ENCODE measurements at regions not wholly inside any gene's neighbourhood (a gene's known extent, or its start where the extent isn't known, plus 50 kb on each side); places are given as distances from the start of the nearest gene placed in this dataset.

DNA sequence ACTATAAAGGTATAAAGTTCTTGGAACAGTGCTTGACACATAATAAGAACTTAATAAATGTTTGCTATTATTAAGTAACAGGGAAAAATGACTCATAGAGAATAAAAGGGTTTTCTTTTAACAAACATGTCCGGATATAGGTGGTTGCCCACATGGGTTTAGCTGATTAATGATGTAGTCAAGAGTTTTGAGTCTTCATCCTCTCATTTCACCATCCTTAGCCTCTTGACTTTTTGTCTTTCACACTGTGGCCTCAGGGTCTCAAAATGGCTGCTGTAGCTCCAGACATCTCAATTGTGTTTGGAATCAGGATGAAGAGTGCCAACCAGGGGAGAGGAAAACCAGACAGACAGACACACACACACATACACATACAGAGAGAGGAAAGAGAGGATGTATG, 97.9 kb downstream of the HSPH1 start:
- no peak overlapping the region for H3K4me3 ChIP-seq
- intact Hi-C loops (cut with DNase I; ENCODE audit: low total_unique reads) (no loop called here), in situ Hi-C loops (cut with MboI; ENCODE audit: low pct_ligation_motif_present in 1 of 4, low pct_unique_long_range_greater_than_20kb in 1 of 4, low sequenced_read_pairs in 3 of 4) (no loop called here)
- DNase-seq: no peak
- H3K9me3 ChIP-seq: no peaks in the 10 kb centered on the region
- H3K27me3 ChIP-seq: no peaks in the 10 kb centered on the region
- 54 to 72% methylated on average over 1 of the region's 1 CpG for WGBS, 2 donors (ENCODE audit: low coverage in 1 of 2)
- TF ChIP-seq POLR2AphosphoS5 (IDR thresholded peaks at IDR 0.05) (no peak), POLR2A (IDR thresholded peaks at IDR 0.05) (no peak), EP300 (IDR thresholded peaks at IDR 0.05; ENCODE audit: low read depth) (no peak)
- TF ChIP-seq, protein P1, sequence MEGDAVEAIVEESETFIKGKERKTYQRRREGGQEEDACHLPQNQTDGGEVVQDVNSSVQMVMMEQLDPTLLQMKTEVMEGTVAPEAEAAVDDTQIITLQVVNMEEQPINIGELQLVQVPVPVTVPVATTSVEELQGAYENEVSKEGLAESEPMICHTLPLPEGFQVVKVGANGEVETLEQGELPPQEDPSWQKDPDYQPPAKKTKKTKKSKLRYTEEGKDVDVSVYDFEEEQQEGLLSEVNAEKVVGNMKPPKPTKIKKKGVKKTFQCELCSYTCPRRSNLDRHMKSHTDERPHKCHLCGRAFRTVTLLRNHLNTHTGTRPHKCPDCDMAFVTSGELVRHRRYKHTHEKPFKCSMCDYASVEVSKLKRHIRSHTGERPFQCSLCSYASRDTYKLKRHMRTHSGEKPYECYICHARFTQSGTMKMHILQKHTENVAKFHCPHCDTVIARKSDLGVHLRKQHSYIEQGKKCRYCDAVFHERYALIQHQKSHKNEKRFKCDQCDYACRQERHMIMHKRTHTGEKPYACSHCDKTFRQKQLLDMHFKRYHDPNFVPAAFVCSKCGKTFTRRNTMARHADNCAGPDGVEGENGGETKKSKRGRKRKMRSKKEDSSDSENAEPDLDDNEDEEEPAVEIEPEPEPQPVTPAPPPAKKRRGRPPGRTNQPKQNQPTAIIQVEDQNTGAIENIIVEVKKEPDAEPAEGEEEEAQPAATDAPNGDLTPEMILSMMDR (IDR thresholded peaks at IDR 0.05): no peak
- H3K4me1 ChIP-seq: no peaks in the 10 kb centered on the region
- H3K36me3 ChIP-seq: no peaks in the 10 kb centered on the region
- no peak overlapping the region for H3K27ac ChIP-seq

DNA sequence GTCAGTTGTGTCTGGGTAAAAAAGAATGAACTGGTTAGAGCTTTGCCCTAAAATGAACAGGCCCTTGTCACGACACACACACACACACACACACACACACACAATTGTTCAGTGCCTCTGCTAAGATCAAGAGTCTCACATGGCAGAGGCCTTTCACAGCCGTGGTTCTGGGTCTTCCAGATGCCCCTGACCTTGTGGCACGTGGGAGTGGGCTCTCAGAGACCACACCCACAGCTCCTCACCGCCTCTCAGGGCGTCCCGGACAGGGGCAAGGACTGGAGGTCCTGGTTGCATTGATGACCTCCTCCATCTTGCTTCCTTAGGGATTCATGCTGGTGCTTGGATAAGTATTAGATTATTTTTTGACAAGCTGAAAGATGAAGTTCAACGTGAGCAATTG, 101.0 kb downstream of the HSPH1 start:
- no peak overlapping the region for H3K27ac ChIP-seq
- H3K9me3 ChIP-seq: no peaks in the 10 kb centered on the region
- intact Hi-C loops (cut with DNase I; ENCODE audit: low total_unique reads): no loop called here
- no peaks in the 10 kb centered on the region for H3K27me3 ChIP-seq
- no peak overlapping the region for H3K4me3 ChIP-seq
- H3K36me3 ChIP-seq: no peaks in the 10 kb centered on the region
- TF ChIP-seq, protein P1 (IDR thresholded peaks at IDR 0.05): no peak
- TF ChIP-seq POLR2A (IDR thresholded peaks at IDR 0.05): no peak
- WGBS, 2 donors (ENCODE audit: low coverage in 1 of 2): 60 to 77% methylated on average over 1 to 7 of the region's 7 CpGs
- H3K4me1 ChIP-seq: no peaks in the 10 kb centered on the region
- in situ Hi-C loops (cut with MboI; ENCODE audit: low pct_ligation_motif_present in 1 of 4, low pct_unique_long_range_greater_than_20kb in 1 of 4, low sequenced_read_pairs in 3 of 4): no loop called here
- no peak for DNase-seq

DNA sequence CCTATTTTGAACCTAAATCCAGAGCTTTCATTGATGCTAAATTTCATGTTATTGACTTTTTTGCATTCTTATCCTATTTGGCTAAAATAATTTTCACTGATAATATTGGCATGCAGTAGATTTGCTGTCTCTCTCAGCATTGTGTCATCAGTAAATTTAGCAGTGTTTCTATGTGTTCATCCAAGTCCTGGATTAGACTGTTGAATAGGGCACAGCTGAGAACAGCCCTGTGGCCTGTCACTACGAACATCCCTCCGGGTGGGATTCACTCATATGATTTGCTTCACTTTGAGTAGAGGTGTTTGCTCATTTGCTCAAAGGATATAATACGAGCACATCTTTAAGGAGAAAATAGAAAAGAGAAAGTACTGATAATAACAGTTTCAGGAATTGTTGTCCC, 101.5 kb downstream of the HSPH1 start:
- Histone ChIP-seq H3K4me3 (no peak overlapping the region), H3K27me3 (no peaks in the 10 kb centered on the region)
- 83 to 95% methylated on average over 2 to 3 of the region's 3 CpGs for WGBS, 2 donors (ENCODE audit: low coverage in 1 of 2)

DNA sequence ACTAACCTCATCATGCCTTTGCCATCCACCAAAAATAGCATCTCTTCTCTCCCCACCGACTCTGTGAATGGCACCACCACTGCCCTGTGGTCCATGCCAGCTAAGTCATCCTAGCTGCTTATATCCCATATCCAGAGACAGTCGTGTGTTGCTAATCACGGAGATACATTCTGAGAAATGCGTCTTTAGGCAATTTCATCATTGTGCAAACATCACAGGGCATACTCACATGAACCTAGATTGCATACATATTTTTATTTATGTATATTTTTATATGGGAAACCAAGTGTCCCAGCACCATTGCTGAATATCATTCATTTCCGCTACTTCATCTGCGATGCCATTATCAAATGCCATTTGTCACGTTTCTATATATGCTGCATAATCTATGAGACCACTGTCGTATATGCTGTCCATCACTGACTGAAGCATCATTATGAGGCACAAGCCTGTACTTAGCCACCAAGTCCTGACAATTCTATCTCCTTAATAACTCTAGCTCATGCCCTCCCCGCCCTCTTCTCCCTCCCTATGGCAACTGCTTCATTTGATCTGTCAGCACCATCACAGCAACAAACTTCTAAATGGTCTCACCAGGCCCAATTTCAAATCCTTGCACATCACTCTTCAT, 104.2 kb downstream of the HSPH1 start:
- no peaks in the 10 kb centered on the region for H3K4me1 ChIP-seq

More for the DNA sequence above, 101.5 kb downstream of the HSPH1 start:
- DNase-seq: no peak
- in situ Hi-C loops (cut with MboI; ENCODE audit: low pct_ligation_motif_present in 1 of 4, low pct_unique_long_range_greater_than_20kb in 1 of 4, low sequenced_read_pairs in 3 of 4) (no loop called here), intact Hi-C loops (cut with DNase I; ENCODE audit: low total_unique reads) (no loop called here)
- Histone ChIP-seq H3K9me3 (no peaks in the 10 kb centered on the region), H3K4me1 (no peaks in the 10 kb centered on the region), H3K36me3 (no peaks in the 10 kb centered on the region), H3K27ac (no peak overlapping the region)
- TF ChIP-seq POLR2AphosphoS5 (IDR thresholded peaks at IDR 0.05) (no peak), POLR2A (IDR thresholded peaks at IDR 0.05) (no peak), EP300 (IDR thresholded peaks at IDR 0.05; ENCODE audit: low read depth) (no peak)
- TF ChIP-seq, protein P1 (IDR thresholded peaks at IDR 0.05): no peak

More for the DNA sequence above, 104.2 kb downstream of the HSPH1 start:
- WGBS, 2 donors (ENCODE audit: low coverage in 1 of 2): 92 to 94% methylated on average over 9 of the region's 9 CpGs
- DNase-seq: no peak
- H3K36me3 ChIP-seq: no peaks in the 10 kb centered on the region
- intact Hi-C loops (cut with DNase I; ENCODE audit: low total_unique reads): no loop called here
- no peak for TF ChIP-seq EP300 (IDR thresholded peaks at IDR 0.05; ENCODE audit: low read depth)
- TF ChIP-seq, protein P1 (IDR thresholded peaks at IDR 0.05): no peak
- no peak for TF ChIP-seq POLR2A (IDR thresholded peaks at IDR 0.05)
- TF ChIP-seq POLR2AphosphoS5 (IDR thresholded peaks at IDR 0.05): no peak
- no peaks in the 10 kb centered on the region for H3K9me3 ChIP-seq
- H3K27me3 ChIP-seq: no peaks in the 10 kb centered on the region
- in situ Hi-C loops (cut with MboI; ENCODE audit: low pct_ligation_motif_present in 1 of 4, low pct_unique_long_range_greater_than_20kb in 1 of 4, low sequenced_read_pairs in 3 of 4): no loop called here
- H3K4me3 ChIP-seq: no peak overlapping the region
- no peak overlapping the region for H3K27ac ChIP-seq

Measured in transverse colon (tissue), 4 donors.